ENCODE measurements at regions not wholly inside any gene's neighbourhood (a gene's known extent, or its start where the extent isn't known, plus 50 kb on each side); places are given as distances from the start of the nearest gene placed in this dataset.

GRCh38 chr5:74237571-74238145 lies 402.9 kb downstream of the ENC1 start:
- no peak for DNase-seq (ENCODE audit: extremely low spot score, unreplicated experiment)
- H3K4me3 Mint-ChIP-seq: no peak overlapping the region
- H3K4me1 Mint-ChIP-seq (ENCODE audit: unreplicated experiment): peaks cover 10% of the 10 kb centered on the region
- H3K9me3 Mint-ChIP-seq: peaks cover 11% of the 10 kb centered on the region
- H3K27me3 Mint-ChIP-seq: no peaks in the 10 kb centered on the region
- no peak overlapping the region for H3K27ac Mint-ChIP-seq
- TF ChIP-seq, protein P1, sequence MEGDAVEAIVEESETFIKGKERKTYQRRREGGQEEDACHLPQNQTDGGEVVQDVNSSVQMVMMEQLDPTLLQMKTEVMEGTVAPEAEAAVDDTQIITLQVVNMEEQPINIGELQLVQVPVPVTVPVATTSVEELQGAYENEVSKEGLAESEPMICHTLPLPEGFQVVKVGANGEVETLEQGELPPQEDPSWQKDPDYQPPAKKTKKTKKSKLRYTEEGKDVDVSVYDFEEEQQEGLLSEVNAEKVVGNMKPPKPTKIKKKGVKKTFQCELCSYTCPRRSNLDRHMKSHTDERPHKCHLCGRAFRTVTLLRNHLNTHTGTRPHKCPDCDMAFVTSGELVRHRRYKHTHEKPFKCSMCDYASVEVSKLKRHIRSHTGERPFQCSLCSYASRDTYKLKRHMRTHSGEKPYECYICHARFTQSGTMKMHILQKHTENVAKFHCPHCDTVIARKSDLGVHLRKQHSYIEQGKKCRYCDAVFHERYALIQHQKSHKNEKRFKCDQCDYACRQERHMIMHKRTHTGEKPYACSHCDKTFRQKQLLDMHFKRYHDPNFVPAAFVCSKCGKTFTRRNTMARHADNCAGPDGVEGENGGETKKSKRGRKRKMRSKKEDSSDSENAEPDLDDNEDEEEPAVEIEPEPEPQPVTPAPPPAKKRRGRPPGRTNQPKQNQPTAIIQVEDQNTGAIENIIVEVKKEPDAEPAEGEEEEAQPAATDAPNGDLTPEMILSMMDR (conservative IDR thresholded peaks at IDR 0.05): no peak
- no peaks in the 10 kb centered on the region for H3K36me3 Mint-ChIP-seq

- H3K4me3 Mint-ChIP-seq: no peak overlapping the region
- no peaks in the 10 kb centered on the region for H3K36me3 Mint-ChIP-seq
- H3K9me3 Mint-ChIP-seq: peaks cover 11% of the 10 kb centered on the region
- no peaks in the 10 kb centered on the region for H3K27me3 Mint-ChIP-seq
- peaks cover 4% of the 10 kb centered on the region for H3K4me1 Mint-ChIP-seq (ENCODE audit: unreplicated experiment)
- H3K27ac Mint-ChIP-seq: no peak overlapping the region
- TF ChIP-seq, protein P1 (conservative IDR thresholded peaks at IDR 0.05): no peak
- DNase-seq (ENCODE audit: extremely low spot score, unreplicated experiment): no peak
These were observed 405.0 kb downstream of the ENC1 start for GRCh38 chr5:74235552-74235951.

- Mint-ChIP-seq H3K36me3 (no peaks in the 10 kb centered on the region), H3K27me3 (no peaks in the 10 kb centered on the region), H3K4me3 (no peak overlapping the region), H3K4me1 (ENCODE audit: unreplicated experiment) (peaks cover 4% of the 10 kb centered on the region), H3K9me3 (peaks cover 10% of the 10 kb centered on the region), H3K27ac (no peak overlapping the region)
- DNase-seq (ENCODE audit: extremely low spot score, unreplicated experiment): no peak
- TF ChIP-seq, protein P1 (conservative IDR thresholded peaks at IDR 0.05): no peak
These were observed 407.0 kb downstream of the ENC1 start for GRCh38 chr5:74233571-74233970.

DNA sequence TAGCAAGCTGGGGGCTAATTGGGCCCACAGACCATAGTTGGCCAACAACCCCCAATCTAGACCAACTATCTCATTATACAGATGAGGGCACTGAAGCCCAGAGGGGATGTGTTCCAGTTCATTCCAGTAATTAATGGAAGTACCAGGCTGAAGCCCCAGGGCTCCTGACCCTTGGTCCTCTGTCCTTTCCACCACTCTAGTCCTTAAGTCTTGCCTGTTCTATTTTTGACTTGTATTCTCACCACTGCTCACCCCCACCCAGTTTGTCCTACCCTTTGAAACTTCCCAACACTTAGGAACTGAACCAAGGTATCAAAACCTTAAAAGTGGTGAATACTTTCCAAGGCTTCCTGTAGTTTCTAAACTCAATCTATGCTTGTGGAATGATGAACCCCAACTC lies 407.4 kb downstream of the ENC1 start:
- no peak overlapping the region for H3K27ac Mint-ChIP-seq
- H3K4me3 Mint-ChIP-seq: no peak overlapping the region
- no peaks in the 10 kb centered on the region for H3K27me3 Mint-ChIP-seq
- DNase-seq (ENCODE audit: extremely low spot score, unreplicated experiment): no peak
- no peaks in the 10 kb centered on the region for H3K36me3 Mint-ChIP-seq
- peaks cover 4% of the 10 kb centered on the region for H3K4me1 Mint-ChIP-seq (ENCODE audit: unreplicated experiment)
- TF ChIP-seq, protein P1 (conservative IDR thresholded peaks at IDR 0.05): no peak
- H3K9me3 Mint-ChIP-seq: peaks cover 6% of the 10 kb centered on the region

DNA sequence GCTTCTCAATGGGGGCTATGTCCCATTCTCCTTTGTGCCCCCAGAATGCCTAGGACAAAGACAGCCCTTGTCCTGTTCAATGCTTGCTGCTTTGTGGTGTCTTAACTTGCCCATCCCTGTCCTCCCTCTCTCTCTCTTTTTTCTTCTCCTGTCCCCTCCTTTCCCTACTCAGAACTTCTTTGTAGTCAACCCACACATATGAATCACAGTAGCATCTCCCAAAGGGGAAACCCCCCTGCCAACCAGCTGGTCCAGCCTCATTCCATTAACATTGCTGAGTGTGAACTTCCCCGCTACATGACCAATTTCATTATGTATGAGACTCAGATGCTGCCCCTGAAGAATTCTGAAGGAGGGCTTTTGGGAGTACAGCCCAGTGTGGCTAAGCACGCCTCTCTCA lies 408.3 kb downstream of the ENC1 start:
- Mint-ChIP-seq H3K9me3 (peaks cover 5% of the 10 kb centered on the region), H3K4me1 (ENCODE audit: unreplicated experiment) (peaks cover 4% of the 10 kb centered on the region), H3K4me3 (no peak overlapping the region), H3K27ac (no peak overlapping the region), H3K36me3 (no peaks in the 10 kb centered on the region), H3K27me3 (no peaks in the 10 kb centered on the region)
- no peak for DNase-seq (ENCODE audit: extremely low spot score, unreplicated experiment)
- TF ChIP-seq, protein P1 (conservative IDR thresholded peaks at IDR 0.05): no peak

- H3K27ac Mint-ChIP-seq: no peak overlapping the region
- no peak for DNase-seq (ENCODE audit: extremely low spot score, unreplicated experiment)
- no peaks in the 10 kb centered on the region for H3K36me3 Mint-ChIP-seq
- TF ChIP-seq, protein P1 (conservative IDR thresholded peaks at IDR 0.05): no peak
- peaks cover 4% of the 10 kb centered on the region for H3K4me1 Mint-ChIP-seq (ENCODE audit: unreplicated experiment)
- no peaks in the 10 kb centered on the region for H3K27me3 Mint-ChIP-seq
- H3K9me3 Mint-ChIP-seq: peaks cover 5% of the 10 kb centered on the region
- no peak overlapping the region for H3K4me3 Mint-ChIP-seq
These were observed 408.8 kb downstream of the ENC1 start for GRCh38 chr5:74231697-74232096.

All from type B pancreatic cell (in vitro differentiated cells).